H1 (cell line): ENCODE measurements at regions not wholly inside any gene's neighbourhood (a gene's known extent, or its start where the extent isn't known, plus 50 kb on each side); places are given as distances from the start of the nearest gene placed in this dataset.

Source experiments
- CTCF ChIA-PET: fragments of 300-600 bp; sonication (Branson Sonifier 250); formaldehyde crosslinking; loops from one replicate; lab custom pipeline; 2021; ENCODE audit not compliant: partially characterized antibody; lab: Charles Lee
- POLR2A ChIA-PET: fragments of 300-600 bp; sonication (Branson Sonifier 250); formaldehyde crosslinking; loops from one replicate; lab custom pipeline; 2021; ENCODE audit warnings: inconsistent platforms; ENCODE audit not compliant: partially characterized antibody; lab: Charles Lee
- DNase-seq, 2 experiments: peaks; one replicate each; pipeline versions ENCODE4 v3.0.0 to v3.0.0-alpha.2; 2010 to 2022; ENCODE audit warnings: low spot score in 2 of 2, low read depth in 1 of 2, mixed read lengths in 1 of 2
- FAIRE-seq: peaks from 2 replicates; lab custom pipeline; 2011; peaks lifted over from hg19 to GRCh38; lab: Jason Lieb, UNC
- H2AFZ ChIP-seq: 2 replicates; pipeline ENCODE4 v1.8.1; 2012; ENCODE audit warnings: low read length, inconsistent platforms
- H2AK5ac ChIP-seq: 2 replicates; pipeline ENCODE4 v1.6.1; 2013; ENCODE audit warnings: low read depth, low read length
- H2BK120ac ChIP-seq: replicated peaks from 2 replicates; pipeline ENCODE3; 2013; ENCODE audit warnings: low read depth, low read length, inconsistent platforms
- H2BK12ac ChIP-seq: 2 replicates; pipeline ENCODE4 v1.6.1; 2013; ENCODE audit warnings: low read depth, low read length
- H2BK15ac ChIP-seq: 2 replicates; pipeline ENCODE4 v1.6.1; 2013; ENCODE audit warnings: low read length
- H2BK20ac ChIP-seq: 2 replicates; pipeline ENCODE4 v1.6.1; 2013; ENCODE audit warnings: low read length
- H2BK5ac ChIP-seq: 2 replicates; pipeline ENCODE4 v1.6.1; 2013; ENCODE audit warnings: low read depth, low read length
- H3K14ac ChIP-seq: 2 replicates; pipeline ENCODE4 v1.6.1; 2013; ENCODE audit warnings: inconsistent platforms; ENCODE audit not compliant: insufficient read length
- H3K18ac ChIP-seq: 2 replicates; pipeline ENCODE4 v1.6.1; 2013; ENCODE audit warnings: low read length; ENCODE audit errors: extremely low read depth
- H3K23ac ChIP-seq: 2 replicates; pipeline ENCODE4 v1.6.1; 2013; ENCODE audit warnings: inconsistent platforms; ENCODE audit not compliant: insufficient read length
- H3K23me2 ChIP-seq: 2 replicates; pipeline ENCODE4 v1.6.1; 2013; ENCODE audit warnings: low read depth, low read length
- H3K27ac ChIP-seq: 2 replicates; pipeline ENCODE4 v1.6.1; 2011; ENCODE audit warnings: low read depth, low read length, inconsistent platforms
- H3K27me3 ChIP-seq, 4 experiments: replicated peaks in 1 of 4; 1 replicate in 1 of 4; 2 replicates in 3 of 4; pipeline versions ENCODE4 v1.6.1 to v1.8.1; 2011 to 2013; ENCODE audit warnings: low read length in 3 of 4, mild to moderate bottlenecking in 3 of 4, inconsistent platforms in 2 of 4, mixed read lengths in 2 of 4, moderate library complexity in 1 of 4; ENCODE audit not compliant: control insufficient read depth in 3 of 4, insufficient read depth in 3 of 4; ENCODE audit errors: extremely low read depth in 1 of 4
- H3K36me3 ChIP-seq, 4 experiments: 2 replicates each; pipeline versions ENCODE4 v1.6.1 to v1.8.1; 2011 to 2013; ENCODE audit warnings: mild to moderate bottlenecking in 4 of 4, low read length in 3 of 4, moderate library complexity in 2 of 4, control low read depth in 1 of 4, inconsistent platforms in 1 of 4; ENCODE audit not compliant: insufficient read depth in 4 of 4, control insufficient read depth in 2 of 4
- H3K4ac ChIP-seq: replicated peaks from 2 replicates; pipeline ENCODE3; 2013; ENCODE audit warnings: low read length, low read depth, mixed read lengths, inconsistent platforms; ENCODE audit not compliant: insufficient read length
- H3K4me1 ChIP-seq, 4 experiments: replicated peaks in 1 of 4; 1 replicate in 1 of 4; 2 replicates in 3 of 4; pipeline versions ENCODE4 v1.6.1 to v1.8.1; 2011 to 2013; ENCODE audit warnings: low read length in 3 of 4, inconsistent platforms in 2 of 4, mixed read lengths in 1 of 4; ENCODE audit not compliant: insufficient read depth in 4 of 4, control insufficient read depth in 3 of 4
- H3K4me2 ChIP-seq, 2 experiments: 2 replicates each; pipeline versions ENCODE4 v1.6.1 to v1.8.1; 2011 to 2013; ENCODE audit warnings: low read depth in 2 of 2, low read length in 2 of 2, control low read depth in 1 of 2, inconsistent platforms in 1 of 2, mild to moderate bottlenecking in 1 of 2; ENCODE audit not compliant: insufficient read depth in 1 of 2
- H3K4me3 ChIP-seq, 4 experiments: fragments of 200-600, 300-600 bp in 1 of 4; sonication (generic), shearing (Covaris generic), sonication (Bioruptor Twin) in 1 of 4; 2 replicates each; pipeline versions ENCODE4 v1.5.1 to v1.8.1; 2011 to 2016; ENCODE audit warnings: low read length in 4 of 4, low read depth in 3 of 4, control low read depth in 2 of 4, inconsistent platforms in 2 of 4, mild to moderate bottlenecking in 2 of 4, mixed read lengths in 1 of 4, moderate library complexity in 1 of 4; ENCODE audit not compliant: insufficient read depth in 2 of 4; ENCODE audit errors: extremely low read depth in 1 of 4
- H3K56ac ChIP-seq: replicated peaks from 2 replicates; pipeline ENCODE3; 2013; ENCODE audit warnings: low read depth, mild to moderate bottlenecking, mixed read lengths, low read length, inconsistent platforms; ENCODE audit not compliant: insufficient read length
- H3K79me1 ChIP-seq: 2 replicates; pipeline ENCODE4 v1.6.1; 2013; ENCODE audit warnings: low read depth, low read length, control low read depth
- H3K79me2 ChIP-seq, 2 experiments: 2 replicates each; pipeline versions ENCODE4 v1.6.1 to v1.8.1; 2012 to 2013; ENCODE audit warnings: low read length in 2 of 2, mild to moderate bottlenecking in 2 of 2, inconsistent platforms in 1 of 2; ENCODE audit not compliant: insufficient read depth in 2 of 2, control insufficient read depth in 1 of 2
- H3K9ac ChIP-seq, 4 experiments: replicated peaks in 1 of 4; 1 replicate in 1 of 4; 2 replicates in 3 of 4; pipeline versions ENCODE4 v1.6.1 to v1.8.1; 2011 to 2013; ENCODE audit warnings: low read depth in 3 of 4, low read length in 3 of 4, control low read depth in 2 of 4, mild to moderate bottlenecking in 2 of 4, moderate library complexity in 2 of 4, inconsistent platforms in 1 of 4; ENCODE audit errors: extremely low read depth in 1 of 4
- H3K9me3 ChIP-seq, 2 experiments: 2 replicates each; pipeline versions ENCODE4 v1.6.1 to v1.8.1; 2012 to 2013; ENCODE audit warnings: mild to moderate bottlenecking in 2 of 2, moderate library complexity in 2 of 2, control low read depth in 1 of 2, inconsistent platforms in 1 of 2, low read depth in 1 of 2, low read length in 1 of 2, mixed read lengths in 1 of 2; ENCODE audit not compliant: insufficient read depth in 2 of 2
- H4K20me1 ChIP-seq, 2 experiments: replicated peaks in 1 of 2; 2 replicates each; pipeline versions ENCODE3 to v1.8.1; 2011 to 2013; ENCODE audit warnings: inconsistent platforms in 2 of 2, low read length in 2 of 2, mild to moderate bottlenecking in 1 of 2; ENCODE audit not compliant: insufficient read depth in 2 of 2, control insufficient read depth in 1 of 2
- H4K5ac ChIP-seq: 2 replicates; pipeline ENCODE4 v1.6.1; 2013; ENCODE audit warnings: low read length, low read depth, mixed read lengths, inconsistent platforms; ENCODE audit not compliant: insufficient read length
- H4K8ac ChIP-seq: 2 replicates; pipeline ENCODE4 v1.8.0; 2013; ENCODE audit warnings: mild to moderate bottlenecking, moderate library complexity, low read length, inconsistent platforms; ENCODE audit not compliant: insufficient read depth; ENCODE audit errors: extremely low read depth
- H4K91ac ChIP-seq: replicated peaks from 2 replicates; pipeline ENCODE3; 2013; ENCODE audit warnings: low read length, mixed read lengths, inconsistent platforms; ENCODE audit not compliant: insufficient read length
- BCL11A ChIP-seq, 2 experiments: IDR thresholded peaks; one replicate each; pipeline ENCODE4 v1.6.1; 2011; ENCODE audit warnings: low read depth in 2 of 2, low read length in 2 of 2, mild to moderate bottlenecking in 2 of 2
- CHD2 ChIP-seq: IDR thresholded peaks from 2 replicates; pipeline ENCODE4 v1.6.1; 2012; ENCODE audit warnings: low read length, improper control_type of control experiment
- CTBP2 ChIP-seq: IDR thresholded peaks from 2 replicates; pipeline ENCODE4 v1.7.0; 2011; ENCODE audit warnings: borderline replicate concordance, mild to moderate bottlenecking, moderate library complexity, mixed read lengths, low read length; ENCODE audit not compliant: insufficient read depth, insufficient read length
- FOSL1 ChIP-seq: IDR thresholded peaks from 2 replicates; pipeline ENCODE4 v1.6.1; 2011; ENCODE audit warnings: mild to moderate bottlenecking, low read depth, low read length, moderate library complexity; ENCODE audit not compliant: insufficient read depth
- GTF2F1 ChIP-seq: IDR thresholded peaks from 2 replicates; pipeline ENCODE4 v1.6.1; 2012; ENCODE audit warnings: low read depth, low read length, improper control_type of control experiment, borderline replicate concordance
- HDAC2 ChIP-seq, 2 experiments: fragments of 300-600 bp in 1 of 2; sonication (generic) in 1 of 2; IDR thresholded peaks; 2 replicates each; pipeline ENCODE4 v1.6.1; 2011 to 2012; ENCODE audit warnings: low read depth in 2 of 2, low read length in 2 of 2, mild to moderate bottlenecking in 2 of 2, moderate library complexity in 2 of 2, borderline replicate concordance in 1 of 2, inconsistent platforms in 1 of 2
- KDM1A ChIP-seq: fragments of 200-600, 300-600 bp; sonication (generic); IDR thresholded peaks from 2 replicates; pipeline ENCODE4 v1.7.1; 2016; ENCODE audit warnings: mild to moderate bottlenecking, low read length, borderline replicate concordance
- NANOG ChIP-seq: IDR thresholded peaks from 2 replicates; pipeline ENCODE4 v1.6.1; 2011; ENCODE audit warnings: low read length, low read depth, mild to moderate bottlenecking, inconsistent platforms; ENCODE audit not compliant: insufficient read depth, poor library complexity, severe bottlenecking
- SIN3A ChIP-seq, 2 experiments: IDR thresholded peaks in 1 of 2; conservative IDR thresholded peaks in 1 of 2; 2 replicates each; pipeline ENCODE4 v1.6.1; 2011 to 2012; ENCODE audit warnings: low read length in 2 of 2, improper control_type of control experiment in 1 of 2, low read depth in 1 of 2, mild to moderate bottlenecking in 1 of 2
- USF2 ChIP-seq: IDR thresholded peaks from 2 replicates; pipeline ENCODE4 v1.6.1; 2011; ENCODE audit warnings: low read length, improper control_type of control experiment
- WGBS, 2 experiments: shearing (Covaris generic) in 1 of 2; methylation state at CpG; one replicate each; pipeline versions ENCODE4 v1.1.6 to v1.1.7; 2013 to 2015; ENCODE audit warnings: low lambda C conversion rate in 2 of 2, mixed read lengths in 2 of 2, inconsistent platforms in 1 of 2, low coverage in 1 of 2, missing lambda C conversion rate in 1 of 2; ENCODE audit not compliant: insufficient replicate concordance in 2 of 2, insufficient coverage in 1 of 2, insufficient read length in 1 of 2; ENCODE audit errors: extremely low coverage in 1 of 2, missing lambda C conversion rate in 1 of 2; 5-methylcytosine and 5-hydroxymethylcytosine counted together

GRCh38 chr22:49664371-49664881 lies 163.2 kb downstream of the BRD1 start:
- ChIA-PET CTCF (interaction anchor here (1.0 kb wide), 1 partner anchor 37 kb away, joined by 4 read pairs; no protein-coding TSS in a partner anchor), POLR2A (no interaction called here)
- Histone ChIP-seq H4K8ac (no peak overlapping the region), H2BK20ac (no peak overlapping the region), H3K4me2 (no peak overlapping the region), H3K4ac (no peak overlapping the region), H3K9me3 (peaks cover 0 to 6% of the 10 kb centered on the region in 2 experiments; a peak in 3 of 4 replicates), H2BK5ac (no peak overlapping the region), H4K5ac (no peak overlapping the region), H3K27ac (no peak overlapping the region), H4K91ac (no peak overlapping the region), H2BK15ac (no peak overlapping the region), H2AK5ac (no peak overlapping the region), H3K18ac (no peak overlapping the region; the same call in 1 of the 2 replicates), H3K56ac (no peak overlapping the region), H3K23ac (no peak overlapping the region), H4K20me1 (no peaks in the 10 kb centered on the region), H3K14ac (no peak overlapping the region), H3K79me1 (no peaks in the 10 kb centered on the region), H3K27me3 (peaks cover 1 to 13% (median 7%) of the 10 kb centered on the region in 4 experiments; a peak in 6 of 7 replicates), H3K4me3 (no peak overlapping the region), H3K4me1 (peaks cover 0 to 3% (median 0%) of the 10 kb centered on the region in 4 experiments; a peak in 2 of 7 replicates), H2AFZ (0 out of 2 replicates have a peak overlapping the region, but pooled peaks have one; percentile 62), H3K23me2 (no peaks in the 10 kb centered on the region), H3K36me3 (no peaks in the 10 kb centered on the region), H3K9ac (no peak overlapping the region), H2BK120ac (no peak overlapping the region), H3K79me2 (no peaks in the 10 kb centered on the region), H2BK12ac (no peak overlapping the region)
- WGBS, 2 experiments, result 88% methylated on average over 19 of the region's 21 CpGs; no CpG with 5 or more reads in 1 of the 2 experiments
- FAIRE-seq, result no peak
- peak in 1 of 2 experiments; percentile 38 for DNase-seq
- TF ChIP-seq FOSL1 (no peak), BCL11A (IDR thresholded peaks at IDR 0.05; ENCODE audit: low read depth in 2 of 2, low read length in 2 of 2) (no peak), SIN3A (conservative IDR thresholded peaks at IDR 0.05 in 1 of 2, IDR thresholded peaks at IDR 0.05 in 1 of 2; ENCODE audit: low read depth in 1 of 2, low read length in 2 of 2) (no peak), HDAC2 (IDR thresholded peaks at IDR 0.05; ENCODE audit: borderline replicate concordance in 1 of 2, low read depth in 2 of 2, low read length in 2 of 2) (no peak), KDM1A (no peak), CTBP2 (no peak), GTF2F1 (no peak), USF2 (no peak), CHD2 (no peak), NANOG (no peak)
